ENCODE measurements at regions not wholly inside any gene's neighbourhood (a gene's known extent, or its start where the extent isn't known, plus 50 kb on each side); places are given as distances from the start of the nearest gene placed in this dataset.

DNA sequence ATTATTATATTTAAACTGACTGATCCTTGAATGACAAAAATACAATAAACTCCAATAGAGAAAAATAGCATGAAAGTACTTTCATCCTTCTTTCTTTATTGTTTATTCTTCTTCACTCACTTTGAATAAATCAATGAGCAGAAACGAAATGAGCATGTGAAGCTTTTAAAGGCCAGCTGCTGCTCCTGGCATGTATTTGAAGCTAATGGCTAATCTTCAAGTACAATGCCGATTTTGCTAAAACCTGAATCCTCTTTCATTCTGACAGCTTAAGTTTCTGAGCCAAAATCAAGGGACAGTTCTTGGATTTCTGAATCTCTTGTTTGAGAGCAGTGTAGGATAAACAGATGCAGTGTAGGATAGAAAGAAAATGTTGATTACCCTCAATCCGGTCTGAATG lies 237.3 kb downstream of the CDH10 start:
- no peak overlapping the region for H4K91ac ChIP-seq (ENCODE audit: insufficient read depth, low read depth, low read length)
- no peaks in the 10 kb centered on the region for H4K20me1 ChIP-seq (ENCODE audit: insufficient read depth, low read length)
- H2BK5ac ChIP-seq (ENCODE audit: low read depth, low read length, poor library complexity, severe bottlenecking) = no peak overlapping the region
- H2AK9ac ChIP-seq (replicated peaks; ENCODE audit: low read depth, low read length, poor library complexity) = no peak overlapping the region
- WGBS, 2 experiments (ENCODE audit: extremely low coverage in 2 of 2, insufficient read length in 1 of 2) = no CpG with 5 or more reads among the region's 3 CpGs
- in situ Hi-C loops (cut with MboI; ENCODE audit: low sequenced_read_pairs) (no loop called here), intact Hi-C loops (cut with micrococcal nuclease) (no loop called here), dilution Hi-C loops (cut with HindIII; ENCODE audit: low sequenced_read_pairs, unreplicated experiment) (no loop called here)
- no peak overlapping the region for H4K5ac ChIP-seq (ENCODE audit: low read depth, low read length)
- H3K27me3 ChIP-seq (ENCODE audit: control insufficient read depth, insufficient read depth, low read length) = no peaks in the 10 kb centered on the region
- no peak for DNase-seq
- H3K4ac ChIP-seq (ENCODE audit: low read depth, low read length) = no peak overlapping the region
- no peak for TF ChIP-seq NFE2L2 (IDR thresholded peaks at IDR 0.05; ENCODE audit: low read depth, low read length)
- no peak for TF ChIP-seq RAD21 (IDR thresholded peaks at IDR 0.05; ENCODE audit: low read length)
- ATAC-seq (ENCODE audit: low read depth) = no peak
- H4K8ac ChIP-seq (ENCODE audit: low read depth in 2 of 2, low read length in 2 of 2) = no peak overlapping the region
- H2AFZ ChIP-seq (replicated peaks; ENCODE audit: low read length, poor library complexity) = no peak overlapping the region
- no peak overlapping the region for H2BK20ac ChIP-seq (ENCODE audit: low read depth, low read length)
- H3K4me2 ChIP-seq (ENCODE audit: low read depth, low read length) = no peak overlapping the region
- H2BK120ac ChIP-seq (ENCODE audit: low read depth, low read length) = no peak overlapping the region
- no peak overlapping the region for H3K27ac ChIP-seq (ENCODE audit: insufficient read depth, low read length)
- H3K9me3 ChIP-seq (ENCODE audit: control insufficient read depth, insufficient read depth, low read length) = no peaks in the 10 kb centered on the region
- H3K79me1 ChIP-seq (ENCODE audit: low read depth in 1 of 2, low read length in 2 of 2) = no peaks in the 10 kb centered on the region
- no peaks in the 10 kb centered on the region for H3K9me1 ChIP-seq (ENCODE audit: insufficient read depth, low read length)
- no peak overlapping the region for H3K4me3 ChIP-seq (ENCODE audit: insufficient read depth, low read depth, low read length)
- POLR2A ChIA-PET (ENCODE audit: unreplicated experiment) = no interaction called here
- no TSS peak for BruUV-seq (replicated peaks)
- no peak overlapping the region for H2BK15ac ChIP-seq (ENCODE audit: low read depth, low read length)
- no peak overlapping the region for H2AK5ac ChIP-seq (ENCODE audit: low read depth, low read length)
- no peaks in the 10 kb centered on the region for H3K4me1 ChIP-seq (ENCODE audit: control insufficient read depth, insufficient read depth, low read length)
- H3K56ac ChIP-seq (ENCODE audit: extremely low read depth, insufficient read depth, low read length) = no peak overlapping the region
- H3K18ac ChIP-seq (ENCODE audit: low read depth, low read length) = no peak overlapping the region
- H3K36me3 ChIP-seq (ENCODE audit: control insufficient read depth, insufficient read depth, low read length) = no peaks in the 10 kb centered on the region
- no peak overlapping the region for H3K23ac ChIP-seq (ENCODE audit: low read depth, low read length)
- no peak overlapping the region for H3K9ac ChIP-seq (ENCODE audit: low read depth, low read length)
- CTCF ChIA-PET = no interaction called here
- H3K14ac ChIP-seq (replicated peaks; ENCODE audit: low read depth, low read length) = no peak overlapping the region

All from IMR-90 (cell line).